NT2/D1 (cell line): ENCODE measurements at regions not wholly inside any gene's neighbourhood (a gene's known extent, or its start where the extent isn't known, plus 50 kb on each side); places are given as distances from the start of the nearest gene placed in this dataset.

ENCODE experiments used
- DNase-seq: peaks from one replicate; pipeline ENCODE4 v3.0.0-alpha.2; 2011; ENCODE audit warnings: low read depth, low spot score
- H3K27me3 ChIP-seq: 2 replicates; pipeline ENCODE4 v1.6.0; 2011; ENCODE audit warnings: mild to moderate bottlenecking; ENCODE audit not compliant: insufficient read length, insufficient read depth
- H3K36me3 ChIP-seq: 2 replicates; pipeline ENCODE4 v1.6.1; 2011; ENCODE audit warnings: mild to moderate bottlenecking, low read length, mixed read lengths; ENCODE audit not compliant: insufficient read depth, insufficient read length
- H3K4me1 ChIP-seq: 2 replicates; pipeline ENCODE4 v1.5.1; 2011; ENCODE audit not compliant: insufficient read depth, insufficient read length
- H3K4me3 ChIP-seq: 2 replicates; pipeline ENCODE4 v1.5.1; 2011; ENCODE audit warnings: low read depth; ENCODE audit not compliant: insufficient read length
- H3K9ac ChIP-seq: 2 replicates; pipeline ENCODE4 v1.6.0; 2011; ENCODE audit warnings: low read depth; ENCODE audit not compliant: insufficient read length
- H3K9me3 ChIP-seq: 2 replicates; pipeline ENCODE4 v1.5.1; 2011; ENCODE audit warnings: mild to moderate bottlenecking, low read length; ENCODE audit not compliant: insufficient read depth
- SUZ12 ChIP-seq: IDR thresholded peaks from 2 replicates; pipeline ENCODE4 v1.6.1; 2011; ENCODE audit not compliant: insufficient read length, insufficient read depth; ENCODE audit errors: extremely low read depth
- YY1 ChIP-seq: IDR thresholded peaks from 2 replicates; pipeline ENCODE4 v1.6.1; 2011; ENCODE audit not compliant: insufficient read length, insufficient read depth
- ZNF274 ChIP-seq: IDR thresholded peaks from 2 replicates; pipeline ENCODE4 v1.6.1; 2011; ENCODE audit warnings: mild to moderate bottlenecking, low read depth, low read length

- H3K9ac ChIP-seq, result no peak overlapping the region
- no peak overlapping the region for H3K4me3 ChIP-seq
- H3K9me3 ChIP-seq, result peaks cover 10% of the 10 kb centered on the region; the same call in 1 of the 2 replicates
- DNase-seq, result no peak
- no peaks in the 10 kb centered on the region for H3K4me1 ChIP-seq
- peaks cover 18% of the 10 kb centered on the region for H3K27me3 ChIP-seq
- no peak for TF ChIP-seq ZNF274
- no peak for TF ChIP-seq YY1
- TF ChIP-seq SUZ12, result no peak
- no peaks in the 10 kb centered on the region for H3K36me3 ChIP-seq
Measured at GRCh38 chr20:60064554-60065196, 106.5 kb downstream of the CDH26 start.

GRCh38 chr20:60065741-60066437 lies 107.7 kb downstream of the CDH26 start:
- DNase-seq, result no peak
- no peaks in the 10 kb centered on the region for H3K36me3 ChIP-seq
- H3K9ac ChIP-seq, result no peak overlapping the region
- no peak for TF ChIP-seq YY1
- TF ChIP-seq SUZ12, result no peak
- no peak for TF ChIP-seq ZNF274
- H3K27me3 ChIP-seq, result peaks cover 20% of the 10 kb centered on the region
- H3K9me3 ChIP-seq, result peaks cover 10% of the 10 kb centered on the region; the same call in 1 of the 2 replicates
- H3K4me1 ChIP-seq, result no peaks in the 10 kb centered on the region
- no peak overlapping the region for H3K4me3 ChIP-seq

DNA sequence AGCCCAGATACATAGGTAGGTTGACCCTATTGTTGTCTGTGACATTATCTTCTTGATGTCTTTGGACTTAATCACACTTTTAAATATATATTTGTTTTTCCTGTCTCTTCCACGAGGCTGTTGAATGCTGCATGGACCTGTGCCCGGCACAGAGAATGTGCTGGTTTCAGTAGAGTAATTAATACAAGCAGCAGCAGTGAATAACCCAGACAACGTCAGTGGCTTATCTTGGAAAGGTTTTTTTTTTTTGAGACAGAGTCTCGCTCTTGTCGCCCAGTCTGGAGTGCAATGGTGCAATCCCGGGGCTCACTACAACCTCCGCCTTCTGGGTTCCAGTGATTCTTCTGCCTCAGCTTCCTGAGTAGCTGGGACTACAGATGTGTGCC lies 108.2 kb downstream of the CDH26 start:
- no peak for TF ChIP-seq ZNF274
- no peak for TF ChIP-seq SUZ12
- TF ChIP-seq YY1, result no peak
- H3K9me3 ChIP-seq, result peaks cover 10% of the 10 kb centered on the region; the same call in 1 of the 2 replicates
- no peak overlapping the region for H3K9ac ChIP-seq
- peaks cover 20% of the 10 kb centered on the region for H3K27me3 ChIP-seq
- H3K4me3 ChIP-seq, result no peak overlapping the region
- no peak for DNase-seq
- H3K36me3 ChIP-seq, result no peaks in the 10 kb centered on the region
- H3K4me1 ChIP-seq, result no peaks in the 10 kb centered on the region

- no peaks in the 10 kb centered on the region for H3K36me3 ChIP-seq
- peaks cover 20% of the 10 kb centered on the region for H3K27me3 ChIP-seq
- no peak for DNase-seq
Measured at GRCh38 chr20:60068509-60068908, 110.3 kb downstream of the CDH26 start.

DNA sequence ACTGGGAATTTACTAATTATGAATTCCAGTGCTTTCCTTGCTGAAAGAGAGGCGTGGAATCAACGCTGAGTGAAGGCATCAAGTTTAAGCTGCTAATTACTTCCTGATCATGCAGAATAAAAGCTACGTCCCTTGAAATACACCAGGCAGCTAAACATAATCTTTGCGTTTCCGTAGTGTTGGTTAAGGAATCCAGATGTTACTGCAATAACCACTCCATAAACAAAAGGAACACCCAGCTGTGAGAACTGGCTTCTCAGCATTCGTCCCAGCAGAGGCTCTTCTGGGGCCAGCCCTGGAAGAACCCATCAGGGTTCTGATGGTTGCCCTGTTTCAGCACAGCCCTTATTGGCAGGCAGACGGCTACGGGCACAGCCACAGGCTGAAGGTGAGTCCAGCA lies 111.4 kb downstream of the CDH26 start:
- DNase-seq, result no peak
- Histone ChIP-seq H3K36me3 (no peaks in the 10 kb centered on the region), H3K9me3 (peaks cover 9% of the 10 kb centered on the region; the same call in 1 of the 2 replicates), H3K4me1 (no peaks in the 10 kb centered on the region), H3K9ac (no peak overlapping the region), H3K4me3 (no peak overlapping the region), H3K27me3 (peaks cover 20% of the 10 kb centered on the region)
- TF ChIP-seq ZNF274, result no peak
- TF ChIP-seq SUZ12, result no peak
- no peak for TF ChIP-seq YY1

More at GRCh38 chr20:60068509-60068908, 110.3 kb downstream of the CDH26 start:
- Histone ChIP-seq H3K4me1 (no peaks in the 10 kb centered on the region), H3K9me3 (peaks cover 15% of the 10 kb centered on the region; the same call in 1 of the 2 replicates), H3K4me3 (no peak overlapping the region), H3K9ac (no peak overlapping the region)
- TF ChIP-seq ZNF274, result no peak
- TF ChIP-seq YY1, result no peak
- no peak for TF ChIP-seq SUZ12

DNA sequence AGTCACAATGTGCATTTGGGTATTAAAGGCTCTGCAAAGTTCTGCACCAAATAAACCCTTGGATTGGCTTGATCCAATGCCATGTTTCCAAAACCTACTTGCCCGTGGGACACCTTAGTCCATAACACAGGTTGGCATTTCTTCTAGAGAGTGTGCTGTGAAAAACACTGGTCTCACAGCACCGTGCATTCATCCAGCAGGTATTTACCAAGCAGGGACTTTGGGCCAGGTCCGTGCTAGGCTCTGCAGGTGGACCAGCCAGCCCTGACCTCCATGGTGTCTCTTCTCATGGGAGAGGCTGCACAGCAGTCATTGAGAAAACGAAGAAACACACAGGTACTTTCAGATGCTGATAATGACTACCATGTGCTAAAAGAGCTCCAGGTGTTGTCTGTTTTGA lies 112.6 kb downstream of the CDH26 start:
- Histone ChIP-seq H3K27me3 (peaks cover 20% of the 10 kb centered on the region), H3K36me3 (no peaks in the 10 kb centered on the region), H3K9me3 (peaks cover 6% of the 10 kb centered on the region; the same call in 1 of the 2 replicates), H3K9ac (no peak overlapping the region), H3K4me3 (no peak overlapping the region), H3K4me1 (no peaks in the 10 kb centered on the region)
- no peak for DNase-seq
- TF ChIP-seq SUZ12 (no peak), YY1 (no peak), ZNF274 (no peak)

DNA sequence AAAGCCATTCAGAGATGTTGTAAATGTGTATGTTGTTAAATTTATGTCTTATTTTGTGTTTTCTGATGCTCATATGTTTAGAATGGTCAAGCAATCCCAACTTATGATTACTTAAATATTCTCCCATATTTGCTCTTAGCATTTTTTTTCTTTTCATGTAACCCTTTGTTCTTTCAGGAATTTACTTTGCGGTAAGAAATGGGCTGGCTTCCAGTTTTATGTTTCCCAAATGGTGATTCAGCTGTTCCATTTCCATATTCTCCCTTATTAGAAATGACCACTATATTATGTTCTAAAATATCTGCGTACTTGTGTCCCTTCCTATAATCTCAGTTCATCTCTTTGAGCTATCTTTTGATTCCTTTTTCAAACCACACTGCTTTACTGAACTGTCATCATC lies 113.7 kb downstream of the CDH26 start:
- no peaks in the 10 kb centered on the region for H3K4me1 ChIP-seq
- H3K4me3 ChIP-seq, result no peak overlapping the region
- H3K36me3 ChIP-seq, result no peaks in the 10 kb centered on the region
- H3K9ac ChIP-seq, result no peak overlapping the region
- 0 out of 2 replicates have a peak, but pooled peaks cover 5% of the 10 kb centered on the region for H3K9me3 ChIP-seq
- no peak for DNase-seq
- H3K27me3 ChIP-seq, result peaks cover 27% of the 10 kb centered on the region
- TF ChIP-seq SUZ12 (no peak), YY1 (no peak)
